Hepatocyte (in vitro differentiated cells): ENCODE measurements at regions not wholly inside any gene's neighbourhood (a gene's known extent, or its start where the extent isn't known, plus 50 kb on each side); places are given as distances from the start of the nearest gene placed in this dataset.

Experiments
- CTCF ChIP-seq: fragments of 200-600 bp; sonication (generic); IDR thresholded peaks from 2 replicates; pipeline ENCODE4 v1.5.1; 2016; ENCODE audit warnings: antibody characterized with exemption, mild to moderate bottlenecking; ENCODE audit not compliant: poor library complexity
- EZH2 ChIP-seq: fragments of 200-600 bp; sonication (generic); IDR thresholded peaks from 2 replicates; pipeline ENCODE4 v1.6.1; 2016; ENCODE audit warnings: antibody characterized with exemption, mild to moderate bottlenecking, borderline replicate concordance

GRCh38 chr9:29769019-29769418 lies 2195.7 kb upstream of the C9orf72 start:
- no peak for TF ChIP-seq CTCF
- no peak for TF ChIP-seq EZH2
